ENCODE measurements at regions not wholly inside any gene's neighbourhood (a gene's known extent, or its start where the extent isn't known, plus 50 kb on each side); places are given as distances from the start of the nearest gene placed in this dataset.
"Not testable (repeated sequence)": the region's sequence is repeated elsewhere in the genome, so short reads cannot be mapped to it uniquely, and the experiment has no call there.

DNA sequence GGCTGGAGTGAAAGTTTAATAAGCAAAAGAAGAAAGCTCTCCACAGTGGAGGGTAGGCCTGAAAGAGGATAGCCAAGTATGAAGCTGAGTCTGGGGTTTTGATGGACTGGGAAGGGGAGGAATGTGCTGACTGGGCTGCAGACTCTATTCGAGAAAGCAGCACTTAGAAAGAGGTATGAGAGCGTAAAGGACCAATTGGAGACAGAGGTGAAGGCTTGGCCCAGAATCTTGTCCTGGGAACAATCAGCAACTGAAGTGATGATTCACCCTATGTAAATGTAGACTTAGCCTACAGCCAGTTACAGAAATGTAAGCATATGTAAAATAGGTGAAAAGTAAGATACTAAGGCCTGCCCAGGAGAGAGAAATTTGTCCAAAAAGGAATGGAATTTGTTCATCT, 111.2 kb upstream of the HSFY2 start:
- no peak overlapping the region for H3K4me3 ChIP-seq
- DNase-seq (ENCODE audit: low spot score in 2 of 2): no peak
- H3K27ac ChIP-seq: no peak overlapping the region
- no peaks in the 10 kb centered on the region for H3K4me1 ChIP-seq
- H3K27me3 ChIP-seq: no peaks in the 10 kb centered on the region
- no peaks in the 10 kb centered on the region for H3K9me3 ChIP-seq
- no peaks in the 10 kb centered on the region for H3K36me3 ChIP-seq
- intact Hi-C loops (cut with DNase I; ENCODE audit: low total_unique reads): no loop called here
- TF ChIP-seq, protein P1, sequence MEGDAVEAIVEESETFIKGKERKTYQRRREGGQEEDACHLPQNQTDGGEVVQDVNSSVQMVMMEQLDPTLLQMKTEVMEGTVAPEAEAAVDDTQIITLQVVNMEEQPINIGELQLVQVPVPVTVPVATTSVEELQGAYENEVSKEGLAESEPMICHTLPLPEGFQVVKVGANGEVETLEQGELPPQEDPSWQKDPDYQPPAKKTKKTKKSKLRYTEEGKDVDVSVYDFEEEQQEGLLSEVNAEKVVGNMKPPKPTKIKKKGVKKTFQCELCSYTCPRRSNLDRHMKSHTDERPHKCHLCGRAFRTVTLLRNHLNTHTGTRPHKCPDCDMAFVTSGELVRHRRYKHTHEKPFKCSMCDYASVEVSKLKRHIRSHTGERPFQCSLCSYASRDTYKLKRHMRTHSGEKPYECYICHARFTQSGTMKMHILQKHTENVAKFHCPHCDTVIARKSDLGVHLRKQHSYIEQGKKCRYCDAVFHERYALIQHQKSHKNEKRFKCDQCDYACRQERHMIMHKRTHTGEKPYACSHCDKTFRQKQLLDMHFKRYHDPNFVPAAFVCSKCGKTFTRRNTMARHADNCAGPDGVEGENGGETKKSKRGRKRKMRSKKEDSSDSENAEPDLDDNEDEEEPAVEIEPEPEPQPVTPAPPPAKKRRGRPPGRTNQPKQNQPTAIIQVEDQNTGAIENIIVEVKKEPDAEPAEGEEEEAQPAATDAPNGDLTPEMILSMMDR (IDR thresholded peaks at IDR 0.05): no peak
- no peak for TF ChIP-seq POLR2AphosphoS5 (IDR thresholded peaks at IDR 0.05)
- no peak for TF ChIP-seq POLR2A (IDR thresholded peaks at IDR 0.05)

DNA sequence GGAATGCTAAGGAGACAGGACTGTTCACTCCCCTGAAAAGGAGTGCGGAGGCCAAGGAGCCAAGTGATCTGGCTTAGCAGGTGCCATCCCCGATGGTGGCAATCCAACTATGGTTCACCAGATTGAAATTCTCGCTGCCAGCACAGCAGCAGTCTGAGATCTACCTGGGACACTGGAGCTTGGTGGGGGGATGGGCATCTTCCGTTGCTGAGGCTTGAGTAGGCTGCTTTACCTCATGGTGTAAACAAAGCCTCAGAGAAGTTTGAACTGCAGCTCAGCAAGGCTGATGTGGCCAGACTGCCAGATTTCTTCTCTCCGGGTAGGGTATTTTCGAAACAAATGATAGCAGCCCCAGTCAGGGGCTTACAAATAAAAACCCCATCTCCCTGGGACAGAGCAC, 95.6 kb upstream of the HSFY2 start:
- H3K9me3 ChIP-seq; DNase-seq (ENCODE audit: low spot score in 2 of 2); intact Hi-C loops (cut with DNase I; ENCODE audit: low total_unique reads); H3K27me3 ChIP-seq; H3K36me3 ChIP-seq; H3K4me3 ChIP-seq; H3K27ac ChIP-seq; H3K4me1 ChIP-seq: not testable (repeated sequence)

DNA sequence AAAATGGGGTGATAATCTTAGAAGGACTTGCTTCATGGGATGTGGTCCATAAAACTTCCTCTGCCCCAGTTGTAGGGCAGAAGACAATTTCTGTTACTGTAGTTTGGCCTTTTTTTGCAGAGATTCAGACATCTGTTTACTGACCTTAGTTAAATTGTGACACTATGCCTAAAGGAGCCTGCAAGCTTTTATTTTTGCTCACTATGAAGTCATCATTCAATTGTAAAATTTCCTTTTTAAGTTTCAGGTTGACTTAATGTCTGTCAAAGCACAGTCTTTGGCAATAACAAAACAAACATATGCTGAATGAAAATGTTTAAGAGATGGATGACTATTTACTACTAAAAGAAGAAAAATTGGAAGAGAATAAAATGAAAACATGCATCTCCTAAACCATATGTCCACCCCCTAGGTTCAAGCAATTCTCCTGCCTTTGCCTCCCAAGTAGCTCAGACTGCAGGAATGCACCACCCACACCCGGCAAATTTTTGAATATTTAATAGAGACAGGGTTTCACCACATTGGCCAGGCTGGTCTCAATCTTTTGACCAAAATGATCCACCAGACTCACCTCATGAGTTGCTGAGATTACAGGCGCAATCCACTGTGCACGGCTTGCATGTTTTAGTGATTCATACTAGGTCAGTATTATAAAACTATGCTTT, 93.5 kb upstream of the HSFY2 start:
- H3K36me3 ChIP-seq, H3K27me3 ChIP-seq: not testable (repeated sequence)

DNA sequence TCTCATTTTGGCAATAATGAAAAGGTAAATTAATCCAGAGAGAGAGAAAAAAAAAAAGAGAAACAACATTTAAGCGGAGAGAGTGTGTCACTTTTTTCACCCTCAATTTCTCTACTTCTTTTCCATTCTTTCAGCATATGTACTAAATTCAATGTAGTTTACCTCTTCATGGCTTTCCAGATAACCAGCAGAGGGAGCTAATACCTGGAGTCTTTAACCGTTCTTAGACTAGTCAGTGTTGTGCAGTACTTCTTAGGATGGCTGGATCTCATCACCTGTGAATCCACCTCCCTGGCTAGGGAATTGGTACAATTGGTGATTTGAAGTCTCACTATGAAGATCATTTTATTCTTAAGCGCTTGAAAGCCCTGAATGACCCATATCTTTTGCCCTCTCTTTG, 87.3 kb upstream of the HSFY2 start:
- H3K4me3 ChIP-seq; H3K27me3 ChIP-seq; H3K36me3 ChIP-seq; intact Hi-C loops (cut with DNase I; ENCODE audit: low total_unique reads); H3K4me1 ChIP-seq; DNase-seq (ENCODE audit: low spot score in 2 of 2); H3K27ac ChIP-seq; H3K9me3 ChIP-seq: not testable (repeated sequence)

More for the DNA sequence above, 93.5 kb upstream of the HSFY2 start:
- H3K4me1 ChIP-seq; H3K4me3 ChIP-seq; intact Hi-C loops (cut with DNase I; ENCODE audit: low total_unique reads); H3K9me3 ChIP-seq; DNase-seq (ENCODE audit: low spot score in 2 of 2); H3K27ac ChIP-seq: not testable (repeated sequence)

DNA sequence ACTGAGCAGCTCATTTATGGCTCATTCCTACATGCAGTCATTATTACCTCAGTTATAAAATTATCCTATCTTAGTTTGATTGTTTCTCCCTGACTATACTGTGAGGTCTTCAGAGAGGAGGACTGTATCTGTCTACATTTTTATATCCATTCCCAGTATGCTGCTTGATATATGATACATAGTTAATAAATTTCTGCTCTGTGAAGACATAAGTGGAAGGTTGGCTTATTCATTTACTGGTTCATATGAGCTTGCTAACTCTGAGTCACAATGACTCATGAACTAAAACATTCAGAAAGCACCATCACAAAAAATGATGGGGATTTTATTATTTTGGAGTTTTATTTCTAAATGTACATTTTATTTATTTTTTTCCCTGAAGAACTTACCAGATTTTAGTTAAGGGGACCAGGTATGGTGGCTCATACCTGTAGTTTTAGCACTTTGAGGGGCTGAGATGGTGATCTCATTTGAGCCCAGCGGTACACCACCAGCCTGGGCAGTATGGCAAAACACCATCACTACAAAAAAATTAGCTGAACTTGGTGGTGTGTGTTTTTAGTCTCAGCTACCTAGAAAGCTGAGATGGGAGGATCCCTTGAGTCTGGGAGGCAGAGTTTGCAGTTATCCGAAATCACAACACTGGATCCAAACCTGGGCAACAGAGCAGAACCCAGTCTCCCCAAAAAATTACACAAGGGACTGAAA, 85.1 kb upstream of the HSFY2 start:
- H3K27ac ChIP-seq; H3K27me3 ChIP-seq; H3K36me3 ChIP-seq; intact Hi-C loops (cut with DNase I; ENCODE audit: low total_unique reads); H3K9me3 ChIP-seq; DNase-seq (ENCODE audit: low spot score in 2 of 2); H3K4me3 ChIP-seq; H3K4me1 ChIP-seq: not testable (repeated sequence)

DNA sequence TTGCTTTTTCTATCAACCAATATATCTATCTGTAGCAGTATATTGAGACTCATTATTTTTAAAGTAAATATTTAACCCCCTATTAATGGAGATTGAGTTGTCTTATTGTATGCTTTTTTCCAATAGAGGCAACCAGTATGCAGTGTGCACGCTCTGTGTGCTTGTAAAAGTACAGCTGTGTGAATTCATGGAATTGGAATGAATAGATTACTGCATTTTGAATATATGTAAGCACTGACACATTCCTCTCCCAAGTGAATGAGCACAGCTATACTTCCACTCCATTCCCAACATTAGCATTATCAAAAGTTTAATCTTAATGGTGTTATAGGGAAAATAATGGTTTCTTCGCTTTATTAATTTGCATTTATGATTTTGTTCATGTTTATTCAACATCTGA, 81.6 kb upstream of the HSFY2 start:
- H3K4me1 ChIP-seq; intact Hi-C loops (cut with DNase I; ENCODE audit: low total_unique reads); DNase-seq (ENCODE audit: low spot score in 2 of 2); H3K36me3 ChIP-seq; H3K27me3 ChIP-seq; H3K27ac ChIP-seq; H3K4me3 ChIP-seq; H3K9me3 ChIP-seq: not testable (repeated sequence)

DNA sequence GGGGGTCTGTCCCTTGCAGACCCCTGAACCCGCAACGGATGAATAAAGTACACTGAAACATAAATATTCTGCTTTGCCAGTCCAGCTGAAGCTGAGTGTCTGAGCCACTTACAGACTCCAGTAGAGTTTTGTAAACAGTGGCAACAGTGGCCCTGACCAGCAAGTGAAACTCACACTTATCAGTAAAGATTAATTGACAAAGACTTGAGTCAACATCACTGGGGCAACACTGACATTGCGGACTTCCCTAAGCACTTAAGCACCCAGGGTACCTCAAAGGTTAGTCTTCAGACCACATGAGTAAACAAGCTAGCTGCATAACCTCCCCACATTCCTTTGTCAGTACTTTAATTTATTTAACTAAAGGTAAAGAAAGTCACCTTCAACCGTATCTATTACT, 79.8 kb upstream of the HSFY2 start:
- H3K36me3 ChIP-seq; DNase-seq (ENCODE audit: low spot score in 2 of 2); H3K4me3 ChIP-seq; H3K4me1 ChIP-seq; intact Hi-C loops (cut with DNase I; ENCODE audit: low total_unique reads); H3K27ac ChIP-seq; H3K27me3 ChIP-seq; H3K9me3 ChIP-seq: not testable (repeated sequence)

DNA sequence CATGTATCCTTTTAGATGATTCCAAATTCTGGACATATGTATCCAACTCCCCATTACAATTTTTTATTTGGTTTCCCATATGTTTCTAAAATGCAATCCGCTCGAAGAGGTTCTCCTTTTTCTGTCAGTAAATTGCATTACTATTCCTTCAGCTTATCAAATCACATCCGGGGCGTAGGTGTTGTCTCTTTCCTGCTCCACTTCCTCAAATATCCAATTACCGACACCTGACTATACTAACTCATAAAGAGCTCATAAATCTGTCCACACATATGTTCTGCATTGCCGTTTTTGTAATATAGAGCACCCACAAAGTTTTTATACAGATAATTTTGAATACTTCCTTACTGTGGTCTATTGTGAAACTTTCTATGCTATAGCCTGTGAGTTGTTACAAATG, 63.1 kb upstream of the HSFY2 start:
- H3K27ac ChIP-seq; H3K36me3 ChIP-seq; intact Hi-C loops (cut with DNase I; ENCODE audit: low total_unique reads); H3K4me3 ChIP-seq; H3K4me1 ChIP-seq; H3K27me3 ChIP-seq; H3K9me3 ChIP-seq; DNase-seq (ENCODE audit: low spot score in 2 of 2): not testable (repeated sequence)
